A549 (cell line): ENCODE measurements at regions not wholly inside any gene's neighbourhood (a gene's known extent, or its start where the extent isn't known, plus 50 kb on each side); places are given as distances from the start of the nearest gene placed in this dataset.

ENCODE experiments used
- ATAC-seq, 2 experiments: fragments of 200-7000 bp in 1 of 2; fragments of >200 bp in 1 of 2; cut with Nextera tagmentation in 1 of 2; cut with Tn5 transposase in 1 of 2; 3 replicates each; pipeline versions ENCODE4 v1.8.0 to v1.9.1; 2018 to 2020; ENCODE audit warnings: mild to moderate bottlenecking in 1 of 2, moderate library complexity in 1 of 2
- CTCF ChIA-PET: fragments of 300-600 bp; sonication (Branson Sonifier 250); formaldehyde crosslinking; extraction: SDS; loops from one replicate; lab custom pipeline; 2021; ENCODE audit warnings: antibody characterized with exemption, inconsistent platforms; lab: Yijun Ruan, JAX
- POLR2A ChIA-PET: fragments of 350-600 bp; formaldehyde crosslinking; extraction: SDS; loops from one replicate; lab custom pipeline; 2021; ENCODE audit warnings: antibody characterized with exemption, inconsistent platforms; lab: Yijun Ruan, JAX
- DNase-seq, 2 experiments: peaks; one replicate each; pipeline versions ENCODE4 v3.0.0 to v3.0.0-alpha.2; 2011 to 2016; ENCODE audit warnings: low read depth in 1 of 2, low spot score in 1 of 2
- FAIRE-seq: peaks from 2 replicates; lab custom pipeline; 2011; peaks lifted over from hg19 to GRCh38; lab: Jason Lieb, UNC
- H3K27ac ChIP-seq, 2 experiments: fragments of >200 bp; sonication (Bioruptor Twin); formaldehyde crosslinking; 3 replicates each; pipeline ENCODE4 v1.5.1; 2016 to 2017
- H3K4me1 ChIP-seq: fragments of >200 bp; sonication (Bioruptor Twin); formaldehyde crosslinking; 3 replicates; pipeline ENCODE4 v1.6.1; 2016
- H3K4me2 ChIP-seq: fragments of >200 bp; sonication (Bioruptor Twin); formaldehyde crosslinking; 3 replicates; pipeline ENCODE4 v1.6.1; 2016
- H3K4me3 ChIP-seq: fragments of >200 bp; sonication (Bioruptor Twin); formaldehyde crosslinking; 3 replicates; pipeline ENCODE4 v1.5.1; 2016
- H3K9me3 ChIP-seq: fragments of >200 bp; sonication (Bioruptor Twin); formaldehyde crosslinking; 3 replicates; pipeline ENCODE4 v1.6.1; 2016
- BCL3 ChIP-seq: fragments of >200 bp; sonication (Bioruptor Twin); formaldehyde crosslinking; IDR thresholded peaks from 3 replicates; pipeline ENCODE4 v1.6.1; 2016
- BHLHE40 ChIP-seq: IDR thresholded peaks from 2 replicates; pipeline ENCODE4 v1.6.1; 2012; ENCODE audit warnings: low read depth, low read length, inconsistent platforms
- CTCF ChIP-seq: fragments of >200 bp; sonication (Bioruptor Twin); formaldehyde crosslinking; IDR thresholded peaks from 3 replicates; pipeline ENCODE4 v1.5.1; 2016
- FOSL2 ChIP-seq, 2 experiments: fragments of 450-650 bp in 1 of 2; fragments of >200 bp in 1 of 2; sonication (Bioruptor Twin) in 1 of 2; formaldehyde crosslinking; IDR thresholded peaks; 2 replicates each; pipeline versions ENCODE4 v1.5.0 to v1.6.1; 2016 to 2020; ENCODE audit warnings: mild to moderate bottlenecking in 1 of 2, moderate library complexity in 1 of 2
- FOXS1 ChIP-seq: fragments of 250-450 bp; sonication (Bioruptor Pico); IDR thresholded peaks from 2 replicates; pipeline ENCODE4 v1.5.0; 2020; ENCODE audit warnings: mild to moderate bottlenecking, moderate library complexity
- HOXA7 ChIP-seq: fragments of 250-450 bp; sonication (Bioruptor Pico); IDR thresholded peaks from 2 replicates; pipeline ENCODE4 v1.5.0; 2020; ENCODE audit warnings: mild to moderate bottlenecking, moderate library complexity
- KDM1A ChIP-seq: fragments of 200-600 bp; sonication (generic); IDR thresholded peaks from 2 replicates; pipeline ENCODE4 v1.6.1; 2016; ENCODE audit warnings: low read depth, mild to moderate bottlenecking
- MAFK ChIP-seq: fragments of 450-650 bp; IDR thresholded peaks from 2 replicates; pipeline ENCODE4 v1.6.1; 2014; ENCODE audit not compliant: partially characterized antibody
- MAX ChIP-seq: IDR thresholded peaks from 2 replicates; pipeline ENCODE4 v1.6.1; 2012
- MAZ ChIP-seq: fragments of 150-350 bp; IDR thresholded peaks from 2 replicates; pipeline ENCODE4 v1.6.1; 2014; ENCODE audit warnings: antibody characterized with exemption, low read depth, low read length, borderline replicate concordance
- PHF8 ChIP-seq: fragments of 200-600 bp; sonication (generic); IDR thresholded peaks from 2 replicates; pipeline ENCODE4 v1.6.1; 2016; ENCODE audit warnings: low read depth, mild to moderate bottlenecking, antibody characterized with exemption, moderate library complexity, borderline replicate concordance
- POLR2A ChIP-seq: IDR thresholded peaks from 2 replicates; pipeline ENCODE4 v1.6.1; 2012; ENCODE audit warnings: mild to moderate bottlenecking, low read length
- POLR2AphosphoS2 ChIP-seq: conservative IDR thresholded peaks from 2 replicates; pipeline ENCODE4 v1.6.1; 2012; ENCODE audit warnings: low read length, improper control_type of control experiment, inconsistent platforms
- RAD21 ChIP-seq, 2 experiments: fragments of >200 bp in 1 of 2; sonication (Bioruptor Twin) in 1 of 2; formaldehyde crosslinking in 1 of 2; IDR thresholded peaks in 1 of 2; conservative IDR thresholded peaks in 1 of 2; 2 replicates in 1 of 2; 3 replicates in 1 of 2; pipeline ENCODE4 v1.6.1; 2012 to 2018; ENCODE audit warnings: inconsistent platforms in 1 of 2
- SMC3 ChIP-seq: fragments of >200 bp; sonication (Bioruptor Twin); formaldehyde crosslinking; IDR thresholded peaks from 3 replicates; pipeline ENCODE4 v1.6.1; 2018; ENCODE audit warnings: inconsistent platforms
- SREBF2 ChIP-seq: fragments of 450-650 bp; IDR thresholded peaks from 2 replicates; pipeline ENCODE4 v1.6.1; 2014; ENCODE audit warnings: mild to moderate bottlenecking, moderate library complexity
- TFCP2L1 ChIP-seq: fragments of 250-450 bp; sonication (Bioruptor Pico); IDR thresholded peaks from 2 replicates; pipeline ENCODE4 v1.5.0; 2021; ENCODE audit warnings: mild to moderate bottlenecking
- ZC3H11A ChIP-seq: fragments of 450-650 bp; IDR thresholded peaks from 2 replicates; pipeline ENCODE4 v1.6.1; 2014; ENCODE audit warnings: antibody characterized with exemption, mild to moderate bottlenecking
- ZFP36 ChIP-seq: fragments of 450-650 bp; IDR thresholded peaks from 2 replicates; pipeline ENCODE4 v1.6.1; 2014; ENCODE audit warnings: borderline replicate concordance; ENCODE audit not compliant: partially characterized antibody
- WGBS: methylation state at CpG from one replicate; pipeline ENCODE4 v1.1.6; 2017; ENCODE audit errors: missing lambda C conversion rate; 5-methylcytosine and 5-hydroxymethylcytosine counted together

- WGBS: 61% methylated on average over 9 of the region's 9 CpGs
- ATAC-seq: peak; percentile 45 to 50; a peak in 4 of 6 replicates
Observed at GRCh38 chr10:114876169-114876568, 54.6 kb downstream of the FHIP2A start.

GRCh38 chr10:114876602-114877300 is 55.2 kb downstream of the FHIP2A start:
- TF ChIP-seq KDM1A (no peak), CTCF (peak; percentile 79), RAD21 (conservative IDR thresholded peaks at IDR 0.05 in 1 of 2, IDR thresholded peaks at IDR 0.05 in 1 of 2) (peak; percentile 89 to 90), SMC3 (peak; percentile 84), FOSL2 (IDR thresholded peaks at IDR 0.05) (no peak), FOSL2 (CRISPR knock-in tag; IDR thresholded peaks at IDR 0.05) (no peak)
- ChIA-PET POLR2A (no interaction called here), CTCF (interaction anchor here (0.5 to 5.8 kb wide), 39 partner anchors 9 to 412 kb away, joined by 3 to 71 read pairs (median 5); partner anchors contain the start of gene TRUB1)
- Histone ChIP-seq H3K4me3 (no peak overlapping the region), H3K9me3 (no peaks in the 10 kb centered on the region), H3K27ac (no peak overlapping the region), H3K4me2 (peak overlapping the region; percentile 47), H3K4me1 (peaks cover 3% of the 10 kb centered on the region; the same call in 1 of the 3 replicates)
- DNase-seq (peak; percentile 68 to 87), FAIRE-seq (no peak), ATAC-seq (peak; percentile 89 to 95)
- 27% methylated on average over 20 of the region's 20 CpGs for WGBS

More at GRCh38 chr10:114876169-114876568, 54.6 kb downstream of the FHIP2A start:
- POLR2A ChIA-PET: no interaction called here
- no peaks in the 10 kb centered on the region for H3K9me3 ChIP-seq
- H3K27ac ChIP-seq: no peak overlapping the region
- no peak overlapping the region for H3K4me2 ChIP-seq
- H3K4me3 ChIP-seq: no peak overlapping the region
- TF ChIP-seq KDM1A: peak; percentile 62; the same call in 1 of the 2 replicates
- TF ChIP-seq ZC3H11A: no peak
- no peak for TF ChIP-seq HOXA7 (CRISPR knock-in tag)
- TF ChIP-seq, all 56 proteins: peak for 1
- peak in 1 of 2 experiments; percentile 12 for DNase-seq
- CTCF ChIA-PET: interaction anchor here (0.6 to 5.8 kb wide), 26 partner anchors 9 to 253 kb away, joined by 3 to 71 read pairs (median 6); partner anchors contain the start of gene TRUB1
- peaks cover 3% of the 10 kb centered on the region; the same call in 1 of the 3 replicates for H3K4me1 ChIP-seq
- FAIRE-seq: no peak

GRCh38 chr10:114877301-114877644 is 55.7 kb downstream of the FHIP2A start:
- no peak for DNase-seq
- POLR2A ChIA-PET: no interaction called here
- Histone ChIP-seq H3K4me3 (no peak overlapping the region), H3K27ac (no peak overlapping the region)
- ATAC-seq: no peak
- FAIRE-seq: no peak
- TF ChIP-seq MAFK (no peak), SREBF2 (no peak), BCL3 (no peak), TFCP2L1 (CRISPR knock-in tag) (no peak), MAZ (no peak), POLR2A (no peak), PHF8 (no peak), ZFP36 (no peak), MAX (no peak), FOXS1 (no peak), BHLHE40 (no peak), POLR2AphosphoS2 (no peak)
- TF ChIP-seq, all 56 proteins: peak for 0
- WGBS: 33% methylated on average over 6 of the region's 6 CpGs
- CTCF ChIA-PET: interaction anchor here (0.6 to 5.8 kb wide), 36 partner anchors 8 to 1409 kb away, joined by 3 to 71 read pairs (median 6); partner anchors contain the start of gene FHIP2A
- H3K4me1 ChIP-seq: peaks cover 3% of the 10 kb centered on the region; the same call in 2 of the 3 replicates
- H3K4me2 ChIP-seq: peak overlapping the region; percentile 47
- H3K9me3 ChIP-seq: no peaks in the 10 kb centered on the region
